Fibroblast of pulmonary artery (primary cell): ENCODE measurements at regions not wholly inside any gene's neighbourhood (a gene's known extent, or its start where the extent isn't known, plus 50 kb on each side); places are given as distances from the start of the nearest gene placed in this dataset.
"Not testable (repeated sequence)": the region's sequence is repeated elsewhere in the genome, so short reads cannot be mapped to it uniquely, and the experiment has no call there.

Experiments
- DNase-seq: peaks from one replicate; pipeline ENCODE4 v3.0.0-alpha.2; 2010; ENCODE audit warnings: low read depth
- H3K4me3 ChIP-seq: replicated peaks from 2 replicates; pipeline ENCODE4 v1.5.1; 2011; ENCODE audit warnings: low read depth, mild to moderate bottlenecking, control low read depth, low read length, moderate library complexity
- TF ChIP-seq, protein P1 (sequence below): IDR thresholded peaks from 2 replicates; pipeline ENCODE4 v1.5.1; 2011; ENCODE audit warnings: mild to moderate bottlenecking, control low read depth, low read length, inconsistent platforms; ENCODE audit errors: missing control alignments

DNA sequence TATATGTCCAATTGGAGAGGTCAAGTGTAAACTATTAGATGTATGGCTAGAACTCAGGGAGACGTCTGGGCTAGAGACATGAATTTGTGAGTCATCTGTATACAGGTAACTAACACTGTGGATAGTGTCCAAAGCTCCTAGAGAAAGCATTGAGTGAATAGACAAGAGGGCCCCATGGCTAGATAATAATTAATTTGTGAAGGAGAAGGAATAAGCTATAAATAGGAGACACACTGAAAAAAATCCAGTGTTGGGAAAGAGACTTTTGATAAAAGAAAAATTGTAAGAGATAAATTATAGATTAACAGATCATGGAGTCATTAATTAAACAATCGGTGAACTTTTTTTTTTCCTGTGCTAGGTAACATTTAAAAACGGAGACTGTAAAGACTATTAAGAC is 326.6 kb upstream of the PRICKLE1 start:
- DNase-seq, result no peak
- TF ChIP-seq, protein P1, sequence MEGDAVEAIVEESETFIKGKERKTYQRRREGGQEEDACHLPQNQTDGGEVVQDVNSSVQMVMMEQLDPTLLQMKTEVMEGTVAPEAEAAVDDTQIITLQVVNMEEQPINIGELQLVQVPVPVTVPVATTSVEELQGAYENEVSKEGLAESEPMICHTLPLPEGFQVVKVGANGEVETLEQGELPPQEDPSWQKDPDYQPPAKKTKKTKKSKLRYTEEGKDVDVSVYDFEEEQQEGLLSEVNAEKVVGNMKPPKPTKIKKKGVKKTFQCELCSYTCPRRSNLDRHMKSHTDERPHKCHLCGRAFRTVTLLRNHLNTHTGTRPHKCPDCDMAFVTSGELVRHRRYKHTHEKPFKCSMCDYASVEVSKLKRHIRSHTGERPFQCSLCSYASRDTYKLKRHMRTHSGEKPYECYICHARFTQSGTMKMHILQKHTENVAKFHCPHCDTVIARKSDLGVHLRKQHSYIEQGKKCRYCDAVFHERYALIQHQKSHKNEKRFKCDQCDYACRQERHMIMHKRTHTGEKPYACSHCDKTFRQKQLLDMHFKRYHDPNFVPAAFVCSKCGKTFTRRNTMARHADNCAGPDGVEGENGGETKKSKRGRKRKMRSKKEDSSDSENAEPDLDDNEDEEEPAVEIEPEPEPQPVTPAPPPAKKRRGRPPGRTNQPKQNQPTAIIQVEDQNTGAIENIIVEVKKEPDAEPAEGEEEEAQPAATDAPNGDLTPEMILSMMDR, result no peak
- H3K4me3 ChIP-seq, result no peak overlapping the region

DNA sequence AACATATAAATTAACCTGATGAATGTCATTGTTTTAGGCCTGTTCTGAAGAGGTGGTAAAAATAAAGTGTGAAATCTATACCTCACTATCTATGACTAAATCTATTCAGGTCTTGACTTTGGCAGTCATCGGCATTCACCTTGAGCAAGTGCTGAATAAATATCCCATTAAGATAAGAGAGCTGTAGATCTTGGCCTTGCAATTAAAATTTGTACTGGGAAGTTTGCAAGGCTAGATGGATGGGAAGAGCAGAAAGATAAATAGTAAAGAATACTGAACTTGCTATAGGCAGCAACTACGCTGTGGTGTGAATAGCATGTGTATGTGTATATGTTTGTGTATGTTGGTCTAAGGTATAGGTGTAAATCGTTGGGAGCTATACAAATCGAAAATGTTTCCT is 325.9 kb upstream of the PRICKLE1 start:
- TF ChIP-seq, protein P1, result no peak
- DNase-seq, result no peak
- H3K4me3 ChIP-seq, result no peak overlapping the region

DNA sequence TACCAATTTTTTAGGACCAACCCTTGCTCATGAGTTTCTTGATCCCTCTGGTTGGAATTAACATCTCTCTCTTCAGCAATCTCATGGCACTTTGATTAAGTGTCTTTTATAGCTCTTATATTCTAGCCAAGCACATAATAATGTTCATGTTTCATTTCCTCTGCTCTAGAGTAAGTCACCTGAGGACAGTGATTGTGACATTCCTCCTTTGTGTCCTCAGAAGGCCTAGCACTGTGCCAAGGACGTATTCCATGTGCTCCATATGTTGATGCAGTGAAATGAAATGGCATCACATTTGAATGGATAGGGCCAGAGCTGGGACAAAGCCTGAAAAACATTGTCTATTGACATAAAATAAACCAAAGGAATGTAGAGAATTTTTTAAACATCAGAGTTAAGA is 322.8 kb upstream of the PRICKLE1 start:
- DNase-seq, result peak; percentile 6
- no peak overlapping the region for H3K4me3 ChIP-seq
- TF ChIP-seq, protein P1, result no peak

DNA sequence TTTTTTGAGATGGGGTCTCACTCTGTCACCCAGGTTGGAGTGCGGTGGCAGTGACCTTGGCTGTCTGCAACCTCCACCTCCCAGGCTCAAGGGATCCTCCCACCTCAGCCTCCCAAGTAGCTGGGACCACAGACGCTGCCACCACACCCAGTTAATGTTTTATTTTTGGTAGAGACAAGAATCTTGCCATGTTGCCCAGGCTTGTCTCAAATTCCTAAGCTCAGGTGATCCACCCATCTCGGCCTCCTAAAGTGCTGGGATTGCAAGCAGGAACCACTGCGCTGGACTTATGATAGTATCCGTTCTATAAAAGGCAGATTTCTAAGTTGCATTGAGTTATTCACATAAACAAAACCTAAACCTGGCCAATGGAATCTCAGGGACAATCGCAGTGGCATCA is 321.1 kb upstream of the PRICKLE1 start:
- no peak overlapping the region for H3K4me3 ChIP-seq
- TF ChIP-seq, protein P1, result no peak
- no peak for DNase-seq

DNA sequence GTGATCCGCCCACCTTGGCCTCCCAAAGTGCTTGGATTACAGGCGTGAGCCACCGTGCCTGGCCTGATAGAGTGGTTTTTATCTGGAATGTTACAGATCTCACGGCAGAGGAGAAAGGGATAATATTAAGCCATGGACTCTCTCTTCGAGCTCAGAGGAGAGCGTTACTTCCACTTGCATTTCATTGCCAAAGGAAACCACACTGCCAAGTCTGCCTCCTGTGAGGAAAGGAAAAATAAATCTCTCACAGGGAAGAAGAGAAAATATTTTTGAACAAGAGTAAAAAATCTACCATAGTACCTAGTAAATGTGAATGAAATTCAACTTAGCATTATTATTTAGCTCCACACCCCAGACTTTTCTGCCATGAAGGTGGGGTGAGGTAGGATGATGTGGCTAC is 319.2 kb upstream of the PRICKLE1 start:
- TF ChIP-seq, protein P1, result no peak
- DNase-seq, result no peak
- no peak overlapping the region for H3K4me3 ChIP-seq

DNA sequence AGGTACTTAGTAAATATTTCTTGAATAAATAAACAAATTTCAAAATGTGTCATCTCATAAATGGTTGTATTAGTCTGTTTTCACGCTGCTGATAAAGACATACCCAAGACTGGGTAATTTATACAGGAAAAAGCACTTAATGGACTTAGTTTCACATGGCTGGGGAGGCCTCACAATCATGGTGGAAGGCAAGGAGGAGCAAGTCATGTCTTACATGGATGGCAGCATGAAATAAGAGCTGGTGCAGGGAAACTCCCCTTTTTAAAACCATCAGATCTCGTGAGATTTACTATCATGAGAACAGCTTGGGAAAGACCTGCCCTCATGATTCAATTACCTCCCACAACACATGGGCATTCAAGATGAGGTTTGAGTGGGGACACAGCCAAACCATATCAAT is 317.3 kb upstream of the PRICKLE1 start:
- not testable (repeated sequence) for DNase-seq, H3K4me3 ChIP-seq

DNA sequence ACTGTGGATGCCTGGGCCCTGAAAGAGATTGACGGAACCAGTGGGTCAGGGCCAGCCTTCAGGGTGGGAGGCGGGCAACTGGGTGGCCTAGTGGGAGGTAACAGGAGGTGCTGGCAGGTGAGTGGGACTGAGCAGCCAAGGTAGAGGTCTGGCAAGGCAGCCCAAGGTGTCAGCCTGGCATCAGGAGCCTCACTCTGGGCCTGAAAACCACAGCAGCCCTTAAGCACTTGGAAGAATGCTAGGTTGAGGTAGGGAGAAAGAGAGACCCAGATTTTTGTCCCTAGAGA is 315.8 kb upstream of the PRICKLE1 start:
- no peak for DNase-seq
- H3K4me3 ChIP-seq, result no peak overlapping the region
- TF ChIP-seq, protein P1, result no peak

DNA sequence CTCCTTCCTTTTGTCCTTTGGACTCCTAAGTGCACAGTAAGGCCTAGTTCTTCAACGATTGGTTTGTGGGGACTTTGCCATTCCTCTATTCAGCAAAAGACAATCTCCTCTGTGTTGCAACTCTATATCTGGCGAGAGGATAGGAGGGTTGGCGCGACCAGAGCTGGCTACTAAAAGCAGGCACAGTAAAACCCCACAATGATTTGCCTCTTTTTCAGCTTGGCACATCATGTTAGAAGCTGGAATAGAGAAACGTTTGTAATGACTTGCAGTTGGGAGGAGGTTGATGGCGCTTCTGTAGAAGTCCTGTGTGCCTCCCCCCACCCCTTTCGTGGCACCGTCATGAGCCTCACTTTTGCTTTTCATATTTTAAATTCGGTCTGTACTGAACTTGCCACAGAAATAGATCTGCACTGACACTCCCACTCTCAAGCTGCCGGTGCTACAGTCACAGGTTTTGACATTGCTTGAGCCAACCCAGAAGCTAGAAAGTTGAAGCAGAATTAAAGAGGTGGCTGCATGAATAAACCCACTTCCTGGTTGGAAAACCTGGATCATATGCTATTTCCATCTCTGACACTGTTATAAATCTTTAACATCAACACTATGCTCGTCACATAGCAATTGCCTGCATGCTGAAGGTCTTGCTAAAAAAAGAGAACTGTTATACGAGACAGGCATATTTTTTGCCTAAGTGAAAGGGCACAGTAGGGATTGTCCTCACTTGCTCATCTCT is 315.3 kb upstream of the PRICKLE1 start:
- no peak overlapping the region for H3K4me3 ChIP-seq
- no peak for DNase-seq
- TF ChIP-seq, protein P1, result no peak
